HG03103 (cell line): ENCODE measurements at regions not wholly inside any gene's neighbourhood (a gene's known extent, or its start where the extent isn't known, plus 50 kb on each side); places are given as distances from the start of the nearest gene placed in this dataset.
"Not testable (repeated sequence)": the region's sequence is repeated elsewhere in the genome, so short reads cannot be mapped to it uniquely, and the experiment has no call there.

Source experiments
- ATAC-seq: cut with Tn5 transposase; IDR thresholded peaks from one replicate; pipeline ENCODE4 v1.9.1; 2021; ENCODE audit warnings: low read depth; ENCODE audit not compliant: unreplicated experiment

- ATAC-seq, result no peak
Observed at GRCh38 chr2:125979886-125980285, 676.1 kb upstream of the GYPC start.

- ATAC-seq, result no peak
Observed at GRCh38 chr2:125983364-125983763, 672.6 kb upstream of the GYPC start.

GRCh38 chr2:126029316-126029715 lies 626.6 kb upstream of the GYPC start:
- no peak for ATAC-seq

GRCh38 chr2:126038861-126039260 lies 617.1 kb upstream of the GYPC start:
- no peak for ATAC-seq

- ATAC-seq, result no peak
Observed at GRCh38 chr2:126041391-126042047, 614.4 kb upstream of the GYPC start.

GRCh38 chr2:126042089-126042488 lies 613.9 kb upstream of the GYPC start:
- no peak for ATAC-seq

- ATAC-seq, result no peak
Observed at GRCh38 chr2:126048719-126049118, 607.2 kb upstream of the GYPC start.

- ATAC-seq, result no peak
Observed at GRCh38 chr2:126049461-126049860, 606.5 kb upstream of the GYPC start.

GRCh38 chr2:126050991-126051736 lies 604.8 kb upstream of the GYPC start:
- ATAC-seq, result no peak

GRCh38 chr2:126051737-126052240 lies 604.2 kb upstream of the GYPC start:
- not testable (repeated sequence) for ATAC-seq

GRCh38 chr2:126059379-126059778 lies 596.6 kb upstream of the GYPC start:
- no peak for ATAC-seq

GRCh38 chr2:126085011-126085795 lies 570.8 kb upstream of the GYPC start:
- ATAC-seq, result no peak

- ATAC-seq, result no peak
Observed at GRCh38 chr2:126100962-126101361, 555.0 kb upstream of the GYPC start.

GRCh38 chr2:126106006-126106405 lies 550.0 kb upstream of the GYPC start:
- no peak for ATAC-seq

GRCh38 chr2:126107883-126108282 lies 548.1 kb upstream of the GYPC start:
- ATAC-seq, result no peak

- no peak for ATAC-seq
Observed at GRCh38 chr2:126115975-126116374, 540.0 kb upstream of the GYPC start.

- ATAC-seq, result no peak
Observed at GRCh38 chr2:126117886-126118285, 538.1 kb upstream of the GYPC start.

- ATAC-seq, result no peak
Observed at GRCh38 chr2:126145752-126146151, 510.2 kb upstream of the GYPC start.

- no peak for ATAC-seq
Observed at GRCh38 chr2:126154256-126154785, 501.6 kb upstream of the GYPC start.

- ATAC-seq, result not testable (repeated sequence)
Observed at GRCh38 chr2:126160950-126161349, 495.0 kb upstream of the GYPC start.

- no peak for ATAC-seq
Observed at GRCh38 chr2:126172631-126173184, 483.2 kb upstream of the GYPC start.
